ENCODE measurements at regions not wholly inside any gene's neighbourhood (a gene's known extent, or its start where the extent isn't known, plus 50 kb on each side); places are given as distances from the start of the nearest gene placed in this dataset.
A peak's percentile ranks its signal among the peaks of the same experiment; 100 is the strongest.

GRCh38 chr16:79476580-79476979, 124.0 kb downstream of the MAF start (continued):
- TF ChIP-seq ZNF549 (tag by site-specific recombination; IDR thresholded peaks at IDR 0.05) (no peak), ZNF138 (tag by site-specific recombination; IDR thresholded peaks at IDR 0.05; ENCODE audit: borderline replicate concordance) (no peak)

GRCh38 chr16:79475841-79476240, 124.7 kb downstream of the MAF start:
- no peaks in the 10 kb centered on the region for H3K36me3 ChIP-seq (ENCODE audit: control insufficient read depth in 2 of 2, insufficient read depth in 1 of 2, low read length in 2 of 2)
- POLR2A ChIA-PET: no interaction called here
- no peak for TF ChIP-seq ZNF645 (tag by site-specific recombination; IDR thresholded peaks at IDR 0.05)
- TF ChIP-seq ZNF433 (tag by site-specific recombination; IDR thresholded peaks at IDR 0.05; ENCODE audit: low read depth): no peak
- TF ChIP-seq ZNF585B (tag by site-specific recombination; IDR thresholded peaks at IDR 0.05): no peak
- TF ChIP-seq ZFHX2 (tag by site-specific recombination; conservative IDR thresholded peaks at IDR 0.05): no peak
- no peak for TF ChIP-seq PRDM1 (tag by site-specific recombination; IDR thresholded peaks at IDR 0.05)
- no peak for TF ChIP-seq ZNF639 (tag by site-specific recombination; IDR thresholded peaks at IDR 0.05)
- no peak for TF ChIP-seq ZNF747 (tag by site-specific recombination; IDR thresholded peaks at IDR 0.05)
- peak; percentile 98 for TF ChIP-seq ZNF10 (tag by site-specific recombination; IDR thresholded peaks at IDR 0.05)
- CTCF ChIA-PET: interaction anchor here (0.5 kb wide), 1 partner anchor 126 kb away, joined by 7 read pairs; no protein-coding TSS in a partner anchor
- no peaks in the 10 kb centered on the region for H3K9me3 ChIP-seq (ENCODE audit: control insufficient read depth, insufficient read depth, low read depth, low read length)
- H3K4me1 ChIP-seq (ENCODE audit: control insufficient read depth, insufficient read depth, low read length): no peaks in the 10 kb centered on the region
- H3K4me3 ChIP-seq (ENCODE audit: low read depth, low read length): no peak overlapping the region
- H3K27ac ChIP-seq (ENCODE audit: extremely low read depth, low read depth, low read length): no peak overlapping the region

- Histone ChIP-seq H3K4me3 (ENCODE audit: low read depth, low read length) (no peak overlapping the region), H3K36me3 (ENCODE audit: control insufficient read depth in 2 of 2, insufficient read depth in 1 of 2, low read length in 2 of 2) (no peaks in the 10 kb centered on the region), H3K27ac (ENCODE audit: extremely low read depth, low read depth, low read length) (no peak overlapping the region), H3K9me3 (ENCODE audit: control insufficient read depth, insufficient read depth, low read depth, low read length) (no peaks in the 10 kb centered on the region), H3K4me1 (ENCODE audit: control insufficient read depth, insufficient read depth, low read length) (no peaks in the 10 kb centered on the region)
- TF ChIP-seq ZNF701 (tag by site-specific recombination; IDR thresholded peaks at IDR 0.05): no peak
- TF ChIP-seq ZNF513 (tag by site-specific recombination; IDR thresholded peaks at IDR 0.05): no peak
- no peak for TF ChIP-seq GLI4 (tag by site-specific recombination; IDR thresholded peaks at IDR 0.05)
- no peak for TF ChIP-seq ZNF610 (tag by site-specific recombination; IDR thresholded peaks at IDR 0.05; ENCODE audit: borderline replicate concordance)
- TF ChIP-seq, protein P1, sequence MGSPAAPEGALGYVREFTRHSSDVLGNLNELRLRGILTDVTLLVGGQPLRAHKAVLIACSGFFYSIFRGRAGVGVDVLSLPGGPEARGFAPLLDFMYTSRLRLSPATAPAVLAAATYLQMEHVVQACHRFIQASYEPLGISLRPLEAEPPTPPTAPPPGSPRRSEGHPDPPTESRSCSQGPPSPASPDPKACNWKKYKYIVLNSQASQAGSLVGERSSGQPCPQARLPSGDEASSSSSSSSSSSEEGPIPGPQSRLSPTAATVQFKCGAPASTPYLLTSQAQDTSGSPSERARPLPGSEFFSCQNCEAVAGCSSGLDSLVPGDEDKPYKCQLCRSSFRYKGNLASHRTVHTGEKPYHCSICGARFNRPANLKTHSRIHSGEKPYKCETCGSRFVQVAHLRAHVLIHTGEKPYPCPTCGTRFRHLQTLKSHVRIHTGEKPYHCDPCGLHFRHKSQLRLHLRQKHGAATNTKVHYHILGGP (tag by site-specific recombination; IDR thresholded peaks at IDR 0.05): no peak
- TF ChIP-seq ZNF274 (IDR thresholded peaks at IDR 0.05; ENCODE audit: low read length): no peak
- no peak for TF ChIP-seq ZNF274 (tag by site-specific recombination; IDR thresholded peaks at IDR 0.05; ENCODE audit: borderline replicate concordance)
- TF ChIP-seq ZNF785 (tag by site-specific recombination; IDR thresholded peaks at IDR 0.05): no peak
- ChIA-PET CTCF (no interaction called here), POLR2A (no interaction called here)
These were observed 127.1 kb downstream of the MAF start for GRCh38 chr16:79473456-79473855.

All from HEK293 (cell line).